Gastroesophageal sphincter (tissue), 4 donors: ENCODE measurements at regions not wholly inside any gene's neighbourhood (a gene's known extent, or its start where the extent isn't known, plus 50 kb on each side); places are given as distances from the start of the nearest gene placed in this dataset.

Experiments used
- ATAC-seq: fragments of 150-250 bp; one replicate; pipeline ENCODE4 v1.9.1; 2016; ENCODE audit warnings: mild to moderate bottlenecking, moderate library complexity
- H3K27ac ChIP-seq, 4 donors: fragments of 200-600 bp; sonication (generic) in 3 of 4; 1 replicate in 3 of 4; 2 replicates in 1 of 4; pipeline ENCODE4 v1.5.1; 2016 to 2019
- H3K27me3 ChIP-seq: fragments of 200-600 bp; sonication (generic); one replicate; pipeline ENCODE4 v1.5.1; 2019
- H3K36me3 ChIP-seq, 2 donors: fragments of 200-600 bp; sonication (generic); one replicate each; pipeline ENCODE4 v1.5.1; 2019; ENCODE audit warnings: control low read depth in 1 of 2
- H3K4me1 ChIP-seq, 3 donors: fragments of 200-600 bp; sonication (generic); 1 replicate in 2 of 3; 2 replicates in 1 of 3; pipeline ENCODE4 v1.5.1; 2016 to 2019; ENCODE audit warnings: control low read depth in 2 of 3
- H3K4me3 ChIP-seq, 2 donors: fragments of 200-600 bp; sonication (generic); one replicate each; pipeline ENCODE4 v1.5.1; 2019; ENCODE audit warnings: mild to moderate bottlenecking in 1 of 2, moderate library complexity in 1 of 2
- H3K9me3 ChIP-seq, 3 donors: fragments of 200-600 bp; sonication (generic); one replicate each; pipeline ENCODE4 v1.5.1; 2017 to 2019; ENCODE audit warnings: control low read depth in 2 of 3
- EP300 ChIP-seq: sonication (generic); formaldehyde crosslinking; IDR thresholded peaks from one replicate; pipeline ENCODE4 v1.6.1; 2017; ENCODE audit warnings: antibody characterized with exemption, mild to moderate bottlenecking
- POLR2A ChIP-seq, 2 donors: fragments of 450-650 bp; IDR thresholded peaks; one replicate each; pipeline ENCODE4 v1.6.1; 2017; ENCODE audit warnings: antibody characterized with exemption in 2 of 2, mild to moderate bottlenecking in 2 of 2, moderate library complexity in 1 of 2
- POLR2AphosphoS5 ChIP-seq: sonication (generic); formaldehyde crosslinking; IDR thresholded peaks from one replicate; pipeline ENCODE4 v1.6.1; 2017; ENCODE audit warnings: antibody characterized with exemption
- WGBS, 2 donors: methylation state at CpG; one replicate each; pipeline ENCODE4 v1.1.5; 2018; ENCODE audit warnings: low coverage in 1 of 2; 5-methylcytosine and 5-hydroxymethylcytosine counted together
- TF ChIP-seq, protein P1 (sequence below), 4 experiments: fragments of 200-600 bp in 2 of 4; fragments of 450-650 bp in 2 of 4; sonication (generic) in 1 of 4; IDR thresholded peaks; one replicate each; pipeline ENCODE4 v1.5.1; 2017 to 2019; ENCODE audit warnings: antibody characterized with exemption in 4 of 4, mild to moderate bottlenecking in 2 of 4, moderate library complexity in 2 of 4

- no peak overlapping the region for H3K4me3 ChIP-seq
- H3K36me3 ChIP-seq = no peaks in the 10 kb centered on the region
- no peak overlapping the region for H3K27ac ChIP-seq
- TF ChIP-seq, protein P1, sequence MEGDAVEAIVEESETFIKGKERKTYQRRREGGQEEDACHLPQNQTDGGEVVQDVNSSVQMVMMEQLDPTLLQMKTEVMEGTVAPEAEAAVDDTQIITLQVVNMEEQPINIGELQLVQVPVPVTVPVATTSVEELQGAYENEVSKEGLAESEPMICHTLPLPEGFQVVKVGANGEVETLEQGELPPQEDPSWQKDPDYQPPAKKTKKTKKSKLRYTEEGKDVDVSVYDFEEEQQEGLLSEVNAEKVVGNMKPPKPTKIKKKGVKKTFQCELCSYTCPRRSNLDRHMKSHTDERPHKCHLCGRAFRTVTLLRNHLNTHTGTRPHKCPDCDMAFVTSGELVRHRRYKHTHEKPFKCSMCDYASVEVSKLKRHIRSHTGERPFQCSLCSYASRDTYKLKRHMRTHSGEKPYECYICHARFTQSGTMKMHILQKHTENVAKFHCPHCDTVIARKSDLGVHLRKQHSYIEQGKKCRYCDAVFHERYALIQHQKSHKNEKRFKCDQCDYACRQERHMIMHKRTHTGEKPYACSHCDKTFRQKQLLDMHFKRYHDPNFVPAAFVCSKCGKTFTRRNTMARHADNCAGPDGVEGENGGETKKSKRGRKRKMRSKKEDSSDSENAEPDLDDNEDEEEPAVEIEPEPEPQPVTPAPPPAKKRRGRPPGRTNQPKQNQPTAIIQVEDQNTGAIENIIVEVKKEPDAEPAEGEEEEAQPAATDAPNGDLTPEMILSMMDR (IDR thresholded peaks at IDR 0.05) = no peak
- no peak for TF ChIP-seq POLR2AphosphoS5
- no peak for TF ChIP-seq EP300
- no peak for TF ChIP-seq POLR2A (IDR thresholded peaks at IDR 0.05)
- H3K4me1 ChIP-seq = no peaks in the 10 kb centered on the region
- ATAC-seq = no peak
- H3K9me3 ChIP-seq = no peaks in the 10 kb centered on the region
- no peaks in the 10 kb centered on the region for H3K27me3 ChIP-seq
- WGBS, 2 donors = 47 to 80% methylated on average over 3 of the region's 3 CpGs
These were observed 221.4 kb upstream of the SUCLG2 start for GRCh38 chr3:67875858-67876257.

GRCh38 chr3:67875338-67875737 lies 220.9 kb upstream of the SUCLG2 start:
- Histone ChIP-seq H3K4me1 (no peaks in the 10 kb centered on the region), H3K9me3 (no peaks in the 10 kb centered on the region), H3K27me3 (no peaks in the 10 kb centered on the region), H3K36me3 (no peaks in the 10 kb centered on the region), H3K4me3 (no peak overlapping the region), H3K27ac (no peak overlapping the region)
- no peak for ATAC-seq
- 58 to 91% methylated on average over 1 to 4 of the region's 4 CpGs for WGBS, 2 donors
- no peak for TF ChIP-seq POLR2AphosphoS5
- TF ChIP-seq, protein P1 (IDR thresholded peaks at IDR 0.05) = no peak
- no peak for TF ChIP-seq EP300
- no peak for TF ChIP-seq POLR2A (IDR thresholded peaks at IDR 0.05)

DNA sequence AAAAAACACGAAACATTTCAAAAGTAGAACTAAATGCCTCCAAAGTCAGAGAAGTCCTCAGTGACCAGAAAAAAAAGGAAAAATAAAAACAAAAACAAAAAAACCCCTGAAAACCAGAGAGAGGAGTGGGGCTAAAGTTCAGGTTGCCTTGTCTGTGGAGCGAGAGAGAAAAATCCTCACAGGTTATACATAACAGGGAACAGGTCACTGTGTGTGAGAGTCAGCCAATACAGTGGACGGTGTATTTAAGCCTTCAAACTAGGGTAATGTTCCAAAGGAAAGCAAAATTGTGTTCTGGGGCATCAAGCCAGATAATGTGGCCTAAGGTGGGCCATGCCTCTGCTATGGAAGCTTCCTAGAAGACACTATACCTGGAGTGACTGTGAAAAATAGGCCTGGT lies 216.1 kb upstream of the SUCLG2 start:
- no peaks in the 10 kb centered on the region for H3K27me3 ChIP-seq
- no peaks in the 10 kb centered on the region for H3K36me3 ChIP-seq
- no peaks in the 10 kb centered on the region for H3K9me3 ChIP-seq
- no peaks in the 10 kb centered on the region for H3K4me1 ChIP-seq
- 87 to 89% methylated on average over 3 of the region's 3 CpGs for WGBS, 2 donors
- TF ChIP-seq, protein P1 (IDR thresholded peaks at IDR 0.05) = no peak
- TF ChIP-seq POLR2AphosphoS5 (no peak), EP300 (no peak), POLR2A (IDR thresholded peaks at IDR 0.05) (no peak)
- ATAC-seq = no peak
- no peak overlapping the region for H3K27ac ChIP-seq
- H3K4me3 ChIP-seq = no peak overlapping the region

- Histone ChIP-seq H3K36me3 (no peaks in the 10 kb centered on the region), H3K4me3 (no peak overlapping the region), H3K27me3 (no peaks in the 10 kb centered on the region), H3K4me1 (no peaks in the 10 kb centered on the region), H3K27ac (no peak overlapping the region), H3K9me3 (no peaks in the 10 kb centered on the region)
- no peak for ATAC-seq
- TF ChIP-seq POLR2AphosphoS5 = no peak
- TF ChIP-seq EP300 = no peak
- TF ChIP-seq, protein P1 (IDR thresholded peaks at IDR 0.05) = no peak
- TF ChIP-seq POLR2A (IDR thresholded peaks at IDR 0.05) = no peak
- WGBS, 2 donors = 88 to 99% methylated on average over 6 of the region's 6 CpGs
These were observed 212.2 kb upstream of the SUCLG2 start for GRCh38 chr3:67866571-67866970.

DNA sequence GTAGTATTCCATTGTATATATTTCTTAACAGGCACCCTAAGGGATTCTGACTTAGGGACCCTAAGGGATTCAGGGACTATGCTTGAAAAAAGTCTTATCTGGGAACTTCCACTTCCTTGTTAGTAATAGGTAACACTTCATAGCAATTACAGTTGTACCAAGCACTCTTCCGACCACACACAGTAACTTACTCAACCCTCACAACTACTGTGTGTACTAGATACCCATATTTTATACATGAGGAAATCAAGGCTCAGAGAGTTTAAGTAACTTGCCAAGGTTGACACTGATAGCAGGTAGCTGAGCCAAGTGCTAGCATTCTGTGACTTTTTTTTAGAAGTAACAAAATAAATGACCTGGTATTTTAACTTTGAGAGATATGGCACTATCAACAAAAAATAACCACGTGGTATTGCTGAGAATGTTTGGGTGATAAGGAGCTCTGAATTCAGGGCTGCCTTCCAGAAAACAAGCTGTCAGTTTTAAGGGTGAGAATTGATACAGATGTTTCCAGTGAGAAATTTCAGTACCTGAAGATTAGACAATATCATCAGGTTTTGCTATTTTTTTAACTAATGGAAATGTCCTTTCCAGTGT lies 210.3 kb upstream of the SUCLG2 start:
- no peak for ATAC-seq

More for the DNA sequence above, 210.3 kb upstream of the SUCLG2 start:
- Histone ChIP-seq H3K27me3 (no peaks in the 10 kb centered on the region), H3K4me1 (no peaks in the 10 kb centered on the region), H3K36me3 (no peaks in the 10 kb centered on the region), H3K4me3 (no peak overlapping the region), H3K9me3 (no peaks in the 10 kb centered on the region), H3K27ac (no peak overlapping the region)
- WGBS, 2 donors = 38 to 55% methylated on average over 2 of the region's 2 CpGs
- TF ChIP-seq POLR2A (IDR thresholded peaks at IDR 0.05) = no peak
- TF ChIP-seq, protein P1 (IDR thresholded peaks at IDR 0.05) = no peak
